ENCODE measurements at regions not wholly inside any gene's neighbourhood (a gene's known extent, or its start where the extent isn't known, plus 50 kb on each side); places are given as distances from the start of the nearest gene placed in this dataset.

- no peak for ATAC-seq (ENCODE audit: insufficient number of reproducible peaks, low FRiP score, low read depth)
- no peaks in the 10 kb centered on the region for H3K36me3 ChIP-seq
- H3K27me3 ChIP-seq (replicated peaks; ENCODE audit: insufficient read depth): no peaks in the 10 kb centered on the region
- no peaks in the 10 kb centered on the region for H3K4me1 ChIP-seq (ENCODE audit: control insufficient read depth in 1 of 2, low read depth in 2 of 2)
- H3K4me3 ChIP-seq: no peak overlapping the region
- no peak for DNase-seq (ENCODE audit: low spot score)
- TF ChIP-seq CTCF (IDR thresholded peaks at IDR 0.05): no peak
- H3K27ac ChIP-seq: no peak overlapping the region
- no peaks in the 10 kb centered on the region for H3K9me3 ChIP-seq
Measured at GRCh38 chr4:159655547-159655946, 552.7 kb downstream of the RAPGEF2 start.

GRCh38 chr4:159669094-159669493, 566.2 kb downstream of the RAPGEF2 start:
- H3K4me3 ChIP-seq: no peak overlapping the region
- H3K27ac ChIP-seq: no peak overlapping the region
- no peaks in the 10 kb centered on the region for H3K4me1 ChIP-seq (ENCODE audit: control insufficient read depth in 1 of 2, low read depth in 2 of 2)
- H3K9me3 ChIP-seq: no peaks in the 10 kb centered on the region
- no peaks in the 10 kb centered on the region for H3K27me3 ChIP-seq (replicated peaks; ENCODE audit: insufficient read depth)
- ATAC-seq (ENCODE audit: insufficient number of reproducible peaks, low FRiP score, low read depth): no peak
- no peak for TF ChIP-seq CTCF (IDR thresholded peaks at IDR 0.05)
- no peaks in the 10 kb centered on the region for H3K36me3 ChIP-seq
- no peak for DNase-seq (ENCODE audit: low spot score)

- Histone ChIP-seq H3K4me3 (no peak overlapping the region), H3K4me1 (ENCODE audit: control insufficient read depth in 1 of 2, low read depth in 2 of 2) (no peaks in the 10 kb centered on the region), H3K36me3 (no peaks in the 10 kb centered on the region), H3K27me3 (replicated peaks; ENCODE audit: insufficient read depth) (no peaks in the 10 kb centered on the region), H3K27ac (no peak overlapping the region), H3K9me3 (no peaks in the 10 kb centered on the region)
- ATAC-seq (ENCODE audit: insufficient number of reproducible peaks, low FRiP score, low read depth) (no peak), DNase-seq (ENCODE audit: low spot score) (no peak)
- TF ChIP-seq CTCF (IDR thresholded peaks at IDR 0.05): no peak
Measured at GRCh38 chr4:159673221-159673620, 570.3 kb downstream of the RAPGEF2 start.

- Histone ChIP-seq H3K36me3 (no peaks in the 10 kb centered on the region), H3K27me3 (replicated peaks; ENCODE audit: insufficient read depth) (no peaks in the 10 kb centered on the region), H3K4me1 (ENCODE audit: control insufficient read depth in 1 of 2, low read depth in 2 of 2) (no peaks in the 10 kb centered on the region), H3K4me3 (no peak overlapping the region), H3K27ac (no peak overlapping the region), H3K9me3 (no peaks in the 10 kb centered on the region)
- DNase-seq (ENCODE audit: low spot score): no peak
- TF ChIP-seq CTCF (IDR thresholded peaks at IDR 0.05): no peak
- ATAC-seq (ENCODE audit: insufficient number of reproducible peaks, low FRiP score, low read depth): no peak
Measured at GRCh38 chr4:159674241-159674640, 571.4 kb downstream of the RAPGEF2 start.

GRCh38 chr4:159677521-159677920, 574.6 kb downstream of the RAPGEF2 start:
- Histone ChIP-seq H3K4me3 (no peak overlapping the region), H3K27ac (no peak overlapping the region), H3K4me1 (ENCODE audit: control insufficient read depth in 1 of 2, low read depth in 2 of 2) (no peaks in the 10 kb centered on the region), H3K27me3 (replicated peaks; ENCODE audit: insufficient read depth) (no peaks in the 10 kb centered on the region), H3K36me3 (no peaks in the 10 kb centered on the region), H3K9me3 (no peaks in the 10 kb centered on the region)
- ATAC-seq (ENCODE audit: insufficient number of reproducible peaks, low FRiP score, low read depth) (no peak), DNase-seq (ENCODE audit: low spot score) (no peak)
- no peak for TF ChIP-seq CTCF (IDR thresholded peaks at IDR 0.05)

Data from thoracic aorta (tissue), 2 donors.